SK-N-SH (cell line): ENCODE measurements at regions not wholly inside any gene's neighbourhood (a gene's known extent, or its start where the extent isn't known, plus 50 kb on each side); places are given as distances from the start of the nearest gene placed in this dataset.

Experiments used
- CTCF ChIA-PET: fragments of 300-600, 350-600 bp; formaldehyde crosslinking; extraction: SDS; loops from one replicate; lab custom pipeline; 2021; lab: Yijun Ruan, JAX
- POLR2A ChIA-PET: fragments of 350-600 bp; sonication (Branson Sonifier 250); formaldehyde crosslinking; extraction: SDS; loops from one replicate; lab custom pipeline; 2020; ENCODE audit warnings: antibody characterized with exemption, inconsistent platforms; lab: Yijun Ruan, JAX
- DNase-seq: peaks from one replicate; pipeline ENCODE4 v3.0.0; 2012
- H2AFZ ChIP-seq: fragments of 200-600 bp; sonication (generic); 2 replicates; pipeline ENCODE4 v1.8.1; 2016; ENCODE audit warnings: antibody characterized with exemption, mild to moderate bottlenecking, low read depth
- H3F3A ChIP-seq: fragments of 200-600 bp; sonication (generic); replicated peaks from 2 replicates; pipeline ENCODE3; 2016; ENCODE audit warnings: antibody characterized with exemption, mild to moderate bottlenecking; ENCODE audit not compliant: insufficient read depth
- H3K27ac ChIP-seq, 2 experiments: fragments of 200-500 bp in 1 of 2; fragments of 200-600 bp in 1 of 2; sonication (Bioruptor generic) in 1 of 2; sonication (generic), shearing (Covaris generic) in 1 of 2; 2 replicates each; pipeline versions ENCODE4 v1.5.1 to v1.6.1; 2014 to 2016; ENCODE audit warnings: low read depth in 2 of 2, inconsistent platforms in 1 of 2, low read length in 1 of 2, mild to moderate bottlenecking in 1 of 2, mixed read lengths in 1 of 2
- H3K27me3 ChIP-seq: fragments of 200-600 bp; sonication (generic), shearing (Covaris generic); 2 replicates; pipeline ENCODE4 v1.6.1; 2016; ENCODE audit warnings: mixed run types; ENCODE audit not compliant: insufficient read depth
- H3K36me3 ChIP-seq, 2 experiments: fragments of 200-500 bp in 1 of 2; fragments of 200-600 bp in 1 of 2; sonication (Bioruptor generic) in 1 of 2; sonication (generic) in 1 of 2; replicated peaks in 1 of 2; 2 replicates each; pipeline versions ENCODE3 to v1.5.1; 2014 to 2016; ENCODE audit warnings: low read length in 1 of 2, mild to moderate bottlenecking in 1 of 2; ENCODE audit not compliant: insufficient read depth in 2 of 2, control insufficient read depth in 1 of 2
- H3K4me1 ChIP-seq, 2 experiments: fragments of 200-500 bp in 1 of 2; fragments of 200-600 bp in 1 of 2; sonication (Bioruptor generic) in 1 of 2; sonication (generic), shearing (Covaris generic) in 1 of 2; 2 replicates each; pipeline versions ENCODE4 v1.5.1 to v1.6.1; 2014 to 2016; ENCODE audit warnings: low read depth in 1 of 2, low read length in 1 of 2, mixed run types in 1 of 2; ENCODE audit not compliant: insufficient read depth in 2 of 2, control insufficient read depth in 1 of 2
- H3K4me2 ChIP-seq: fragments of 200-600 bp; sonication (generic), shearing (Covaris generic); 2 replicates; pipeline ENCODE4 v1.6.1; 2017; ENCODE audit warnings: mixed run types
- H3K4me3 ChIP-seq, 2 experiments: fragments of 200-500 bp in 1 of 2; fragments of 200-600 bp in 1 of 2; sonication (Bioruptor generic) in 1 of 2; sonication (generic), shearing (Covaris generic) in 1 of 2; 2 replicates each; pipeline versions ENCODE4 v1.5.1 to v1.8.1; 2014 to 2016; ENCODE audit warnings: low read depth in 2 of 2, inconsistent platforms in 1 of 2, low read length in 1 of 2, mild to moderate bottlenecking in 1 of 2, mixed read lengths in 1 of 2, moderate library complexity in 1 of 2
- H3K79me2 ChIP-seq: fragments of 200-600 bp; sonication (generic); 2 replicates; pipeline ENCODE4 v1.8.1; 2017; ENCODE audit warnings: mild to moderate bottlenecking; ENCODE audit not compliant: insufficient read depth
- H3K9ac ChIP-seq: fragments of 200-600 bp; sonication (generic); 2 replicates; pipeline ENCODE4 v1.6.1; 2017; ENCODE audit warnings: mixed run types
- H3K9me2 ChIP-seq: fragments of 200-600 bp; sonication (generic); 2 replicates; pipeline ENCODE4 v1.6.1; 2017; ENCODE audit warnings: mixed run types
- H3K9me3 ChIP-seq: fragments of 200-600 bp; sonication (generic); 2 replicates; pipeline ENCODE4 v1.6.1; 2017; ENCODE audit warnings: mixed run types, mild to moderate bottlenecking, moderate library complexity
- H4K20me1 ChIP-seq: fragments of 200-600 bp; sonication (generic); 2 replicates; pipeline ENCODE4 v1.6.1; 2017; ENCODE audit warnings: mild to moderate bottlenecking, mixed run types; ENCODE audit not compliant: insufficient read depth
- ELF1 ChIP-seq: IDR thresholded peaks from 2 replicates; pipeline ENCODE4 v1.4.0; 2012
- FOXM1 ChIP-seq: IDR thresholded peaks from 2 replicates; pipeline ENCODE4 v1.4.0; 2012; ENCODE audit warnings: low read depth, mild to moderate bottlenecking
- GATA2 ChIP-seq: sonication (generic); formaldehyde crosslinking; IDR thresholded peaks from 2 replicates; pipeline ENCODE4 v1.5.0; 2020; ENCODE audit warnings: mild to moderate bottlenecking, missing genetic modification reagents
- JUND ChIP-seq: IDR thresholded peaks from 2 replicates; pipeline ENCODE4 v1.4.0; 2012
- MXI1 ChIP-seq: IDR thresholded peaks from 2 replicates; pipeline ENCODE4 v1.6.1; 2012; ENCODE audit warnings: mild to moderate bottlenecking, low read depth, low read length, improper control_type of control experiment
- POLR2AphosphoS5 ChIP-seq: IDR thresholded peaks from 2 replicates; pipeline ENCODE4 v1.6.1; 2012; ENCODE audit warnings: low read depth, low read length
- REST ChIP-seq: IDR thresholded peaks from 2 replicates; pipeline ENCODE4 v1.6.1; 2012; ENCODE audit warnings: mild to moderate bottlenecking, low read depth, low read length, moderate library complexity
- RXRA ChIP-seq: IDR thresholded peaks from 2 replicates; pipeline ENCODE4 v1.4.0; 2012; ENCODE audit warnings: low read depth, mild to moderate bottlenecking, borderline replicate concordance
- SMC3 ChIP-seq: IDR thresholded peaks from 2 replicates; pipeline ENCODE4 v1.6.1; 2012; ENCODE audit warnings: low read depth, low read length, improper control_type of control experiment
- USF1 ChIP-seq: IDR thresholded peaks from 2 replicates; pipeline ENCODE4 v1.4.0; 2012; ENCODE audit warnings: low read depth, borderline replicate concordance
- TF ChIP-seq, protein P1 (sequence below): fragments of 150-350 bp; IDR thresholded peaks from 2 replicates; pipeline ENCODE4 v1.6.1; 2017; ENCODE audit warnings: antibody characterized with exemption, low read length, low read depth, borderline replicate concordance
- TF ChIP-seq, protein P2 (sequence below): IDR thresholded peaks from 2 replicates; pipeline ENCODE4; 2012

DNA sequence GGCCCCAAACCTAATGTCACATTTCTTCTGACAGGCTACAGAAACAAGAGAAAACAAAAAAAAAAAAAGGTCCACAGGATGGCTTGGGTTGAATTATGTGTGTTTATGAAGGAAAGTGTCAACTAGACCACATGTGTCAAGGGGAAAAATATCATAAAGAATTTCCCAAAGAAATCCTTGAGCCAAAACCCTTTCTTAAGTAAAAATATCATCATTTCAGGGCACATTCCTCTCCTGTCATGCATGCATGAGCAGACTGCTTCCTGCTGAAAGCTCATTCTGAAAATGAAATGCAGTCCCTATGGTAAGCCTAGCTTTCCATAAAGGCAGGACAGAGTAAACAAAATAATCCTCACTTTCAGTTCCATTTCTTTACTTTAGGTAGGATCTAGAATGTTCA, 85.7 kb upstream of the RBBP8 start:
- Histone ChIP-seq H3K27me3 (no peaks in the 10 kb centered on the region), H3K9ac (no peak overlapping the region), H4K20me1 (no peaks in the 10 kb centered on the region), H3F3A (no peaks in the 10 kb centered on the region), H2AFZ (no peak overlapping the region), H3K36me3 (no peaks in the 10 kb centered on the region), H3K4me1 (peaks cover 0 to 3% of the 10 kb centered on the region in 2 experiments; a peak in 1 of 4 replicates), H3K9me3 (no peaks in the 10 kb centered on the region), H3K4me2 (no peak overlapping the region), H3K79me2 (no peaks in the 10 kb centered on the region), H3K9me2 (no peaks in the 10 kb centered on the region), H3K27ac (peak overlapping the region in 1 of 2 experiments; percentile 22; a peak in 1 of 4 replicates), H3K4me3 (no peak overlapping the region)
- CTCF ChIA-PET, result interaction anchor here (0.8 to 3.1 kb wide), 9 partner anchors 11 to 135 kb away, joined by 3 to 16 read pairs (median 4); no protein-coding TSS in a partner anchor
- TF ChIP-seq FOXM1, result no peak
- no peak for TF ChIP-seq USF1
- TF ChIP-seq, protein P1, sequence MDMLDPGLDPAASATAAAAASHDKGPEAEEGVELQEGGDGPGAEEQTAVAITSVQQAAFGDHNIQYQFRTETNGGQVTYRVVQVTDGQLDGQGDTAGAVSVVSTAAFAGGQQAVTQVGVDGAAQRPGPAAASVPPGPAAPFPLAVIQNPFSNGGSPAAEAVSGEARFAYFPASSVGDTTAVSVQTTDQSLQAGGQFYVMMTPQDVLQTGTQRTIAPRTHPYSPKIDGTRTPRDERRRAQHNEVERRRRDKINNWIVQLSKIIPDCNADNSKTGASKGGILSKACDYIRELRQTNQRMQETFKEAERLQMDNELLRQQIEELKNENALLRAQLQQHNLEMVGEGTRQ, result no peak
- TF ChIP-seq REST, result no peak
- TF ChIP-seq, protein P2, sequence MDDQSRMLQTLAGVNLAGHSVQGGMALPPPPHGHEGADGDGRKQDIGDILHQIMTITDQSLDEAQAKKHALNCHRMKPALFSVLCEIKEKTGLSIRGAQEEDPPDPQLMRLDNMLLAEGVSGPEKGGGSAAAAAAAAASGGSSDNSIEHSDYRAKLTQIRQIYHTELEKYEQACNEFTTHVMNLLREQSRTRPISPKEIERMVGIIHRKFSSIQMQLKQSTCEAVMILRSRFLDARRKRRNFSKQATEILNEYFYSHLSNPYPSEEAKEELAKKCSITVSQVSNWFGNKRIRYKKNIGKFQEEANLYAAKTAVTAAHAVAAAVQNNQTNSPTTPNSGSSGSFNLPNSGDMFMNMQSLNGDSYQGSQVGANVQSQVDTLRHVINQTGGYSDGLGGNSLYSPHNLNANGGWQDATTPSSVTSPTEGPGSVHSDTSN, result no peak
- TF ChIP-seq RXRA, result no peak
- TF ChIP-seq SMC3, result no peak
- no peak for TF ChIP-seq JUND
- TF ChIP-seq GATA2 (CRISPR knock-in tag), result no peak
- no peak for TF ChIP-seq POLR2AphosphoS5
- TF ChIP-seq MXI1, result no peak
- TF ChIP-seq ELF1, result no peak
- POLR2A ChIA-PET, result interaction anchor here (0.6 kb wide), 1 partner anchor 8 kb away, joined by 3 read pairs; no protein-coding TSS in a partner anchor
- DNase-seq, result no peak
